ENCODE measurements at regions not wholly inside any gene's neighbourhood (a gene's known extent, or its start where the extent isn't known, plus 50 kb on each side); places are given as distances from the start of the nearest gene placed in this dataset.

- DNase-seq (ENCODE audit: low read depth): no peak
These were observed 63.0 kb downstream of the C5orf15 start for GRCh38 chr5:133905424-133905823.

- DNase-seq (ENCODE audit: low read depth): no peak
These were observed 63.8 kb downstream of the C5orf15 start for GRCh38 chr5:133904641-133905040.

DNA sequence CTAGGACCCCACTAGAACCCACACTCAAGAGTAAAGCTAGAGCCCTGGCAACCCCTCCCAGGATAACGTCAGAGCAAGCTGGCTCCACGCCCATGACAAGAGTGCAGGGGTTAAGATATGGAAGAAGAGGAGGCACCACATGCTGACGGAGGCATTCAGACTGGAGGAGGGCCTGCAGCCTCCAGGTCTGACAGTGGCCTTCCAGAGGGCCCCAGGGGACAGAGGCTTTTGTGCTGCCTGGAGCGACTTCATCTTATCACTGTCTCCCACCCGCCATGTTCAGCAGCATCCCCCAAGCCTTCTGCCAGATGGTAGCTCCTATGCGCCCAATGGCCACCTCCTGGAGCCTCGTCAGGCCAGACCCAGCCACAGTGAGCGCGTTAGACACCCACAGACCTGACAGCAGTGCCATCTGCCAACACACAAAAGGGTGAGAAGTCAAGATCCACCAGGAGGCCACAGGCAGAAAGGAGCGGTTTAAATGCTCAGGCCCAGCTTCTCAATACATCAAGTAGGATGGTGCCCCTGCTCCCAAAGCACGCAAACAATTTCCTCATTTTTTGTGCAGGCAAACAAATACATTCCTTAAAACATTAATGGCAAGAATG lies 65.8 kb downstream of the C5orf15 start:
- DNase-seq (ENCODE audit: low read depth): no peak

- DNase-seq (ENCODE audit: low read depth): no peak
These were observed 67.7 kb downstream of the C5orf15 start for GRCh38 chr5:133900534-133901270.

- no peak for DNase-seq (ENCODE audit: low read depth)
These were observed 68.9 kb downstream of the C5orf15 start for GRCh38 chr5:133899506-133899905.

GRCh38 chr5:133898440-133898839 lies 70.0 kb downstream of the C5orf15 start:
- DNase-seq (ENCODE audit: low read depth): no peak

- DNase-seq (ENCODE audit: low read depth): no peak
These were observed 71.0 kb downstream of the C5orf15 start for GRCh38 chr5:133897431-133897830.

DNA sequence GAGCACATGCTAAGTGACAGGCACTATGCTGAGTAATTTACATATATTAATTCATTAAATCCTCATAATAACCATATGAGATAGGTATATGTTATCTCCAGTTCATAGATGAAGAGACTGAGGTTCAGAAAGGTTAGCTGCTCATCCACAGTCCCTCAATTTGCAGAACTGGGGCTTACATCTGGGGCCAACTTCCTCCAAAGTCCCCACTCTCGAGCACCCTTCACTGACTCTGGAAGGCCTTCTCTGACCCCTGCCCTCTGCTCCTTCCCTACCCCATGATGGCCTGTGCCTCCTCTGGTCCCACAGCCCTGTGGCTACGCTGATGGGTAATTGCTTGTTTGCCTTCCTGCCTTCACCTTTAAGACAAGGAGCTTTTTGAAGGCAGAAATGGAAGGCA lies 71.6 kb downstream of the C5orf15 start:
- DNase-seq (ENCODE audit: low read depth): no peak

DNA sequence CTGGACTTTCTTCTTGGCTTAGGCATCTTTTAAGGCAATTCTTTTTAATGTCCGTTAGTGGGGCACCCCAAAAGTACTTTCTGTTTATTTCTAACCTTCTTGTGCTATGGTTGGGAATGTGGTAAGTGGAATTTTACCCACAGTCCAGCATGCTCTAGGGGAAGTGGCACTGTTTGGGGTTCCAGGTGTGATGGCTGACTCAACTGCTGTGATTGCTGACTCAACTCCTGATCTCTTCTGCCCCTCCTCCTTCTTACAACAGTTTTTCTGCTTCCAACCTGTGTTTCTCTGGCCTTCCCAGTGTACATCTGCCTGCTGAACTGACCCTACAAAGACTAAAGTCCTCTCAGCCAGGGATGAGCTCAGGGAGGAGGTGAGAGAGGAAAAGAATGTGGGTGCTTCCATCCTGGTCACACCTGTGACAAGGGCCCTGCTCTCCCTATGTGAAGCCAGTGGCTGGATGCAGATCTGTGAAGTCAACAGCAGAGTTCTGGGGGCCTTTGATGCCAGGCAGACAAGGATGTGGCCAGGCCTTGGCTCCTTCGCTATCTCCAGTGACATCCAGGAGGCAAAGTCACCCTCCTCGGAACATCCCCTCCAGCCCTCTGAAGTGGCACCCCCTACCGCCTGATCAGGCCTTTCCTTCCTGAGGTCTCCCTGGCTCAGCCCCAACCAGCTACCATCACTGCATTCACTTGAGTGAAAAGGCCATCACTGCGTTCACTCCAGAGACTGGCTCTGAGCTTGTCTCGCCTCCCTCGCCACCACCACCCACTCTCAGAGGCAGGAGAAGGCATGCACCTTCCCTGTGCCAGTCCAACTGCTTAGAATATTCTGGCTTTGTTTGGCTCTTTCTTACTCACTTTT lies 72.2 kb downstream of the C5orf15 start:
- no peak for DNase-seq (ENCODE audit: low read depth)

DNA sequence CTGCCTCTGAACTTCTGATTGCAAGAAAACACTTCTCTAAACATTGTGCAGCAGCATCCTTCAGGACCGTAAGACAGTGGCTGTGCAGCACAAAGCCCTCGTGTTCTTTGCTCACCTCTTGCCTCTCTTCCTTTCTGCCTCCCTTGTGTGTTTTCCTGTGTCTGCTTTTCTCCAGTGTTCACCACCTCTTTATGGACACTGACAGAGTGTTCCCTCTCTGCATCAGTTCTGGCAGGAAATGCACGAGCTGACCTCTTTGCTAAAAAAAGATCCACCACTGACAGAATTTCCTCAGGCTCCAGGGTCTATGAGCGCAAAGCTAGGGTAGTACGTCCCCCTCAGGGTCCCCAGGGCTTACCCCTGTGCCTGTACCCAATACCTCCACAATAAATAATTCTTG lies 74.3 kb downstream of the C5orf15 start:
- DNase-seq (ENCODE audit: low read depth): no peak

GRCh38 chr5:133892774-133893173 lies 75.7 kb downstream of the C5orf15 start:
- no peak for DNase-seq (ENCODE audit: low read depth)

DNA sequence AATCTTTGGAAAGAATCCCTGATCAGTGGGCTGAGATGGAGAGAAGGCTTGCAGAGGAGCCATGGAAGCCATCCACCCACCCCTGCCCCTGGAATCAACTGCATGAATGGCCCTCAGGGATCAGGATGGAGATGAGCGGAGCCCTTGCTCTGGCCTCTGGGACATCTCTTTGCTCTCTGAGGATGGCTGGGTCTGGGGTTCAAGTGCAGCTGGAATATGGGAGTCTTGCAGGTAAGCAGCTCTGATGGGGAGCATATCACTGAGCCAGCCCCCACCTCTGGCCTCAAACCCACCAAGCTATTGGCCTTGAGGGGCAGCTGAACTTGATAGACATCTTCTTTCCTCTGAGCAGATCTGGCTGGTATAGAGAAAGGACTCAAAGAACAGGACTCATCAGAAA lies 76.1 kb downstream of the C5orf15 start:
- no peak for DNase-seq (ENCODE audit: low read depth)

DNA sequence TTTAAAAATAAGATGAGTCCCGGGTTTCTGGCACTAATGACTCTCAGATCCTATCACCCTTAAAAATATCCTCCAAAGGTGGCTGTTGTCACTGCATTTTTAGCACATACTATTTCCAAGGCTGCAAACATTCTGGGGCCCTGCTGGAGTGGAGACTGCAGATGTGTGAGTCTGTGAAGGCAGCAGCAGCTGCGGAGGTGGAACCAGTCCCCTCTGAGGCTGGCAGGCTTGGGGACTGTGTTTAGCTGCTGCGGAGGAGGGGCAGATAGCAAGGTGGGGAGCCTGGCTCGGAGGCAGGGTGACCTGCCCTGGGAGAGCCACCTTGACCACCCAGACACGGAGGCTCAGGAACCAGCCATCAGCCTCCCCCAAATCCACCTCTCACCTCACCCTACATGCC lies 77.0 kb downstream of the C5orf15 start:
- DNase-seq (ENCODE audit: low read depth): no peak

- DNase-seq (ENCODE audit: low read depth): no peak
These were observed 77.6 kb downstream of the C5orf15 start for GRCh38 chr5:133890776-133891280.

- DNase-seq (ENCODE audit: low read depth): no peak
These were observed 78.1 kb downstream of the C5orf15 start for GRCh38 chr5:133890314-133890713.

- DNase-seq (ENCODE audit: low read depth): no peak
These were observed 79.0 kb downstream of the C5orf15 start for GRCh38 chr5:133889271-133889905.

DNA sequence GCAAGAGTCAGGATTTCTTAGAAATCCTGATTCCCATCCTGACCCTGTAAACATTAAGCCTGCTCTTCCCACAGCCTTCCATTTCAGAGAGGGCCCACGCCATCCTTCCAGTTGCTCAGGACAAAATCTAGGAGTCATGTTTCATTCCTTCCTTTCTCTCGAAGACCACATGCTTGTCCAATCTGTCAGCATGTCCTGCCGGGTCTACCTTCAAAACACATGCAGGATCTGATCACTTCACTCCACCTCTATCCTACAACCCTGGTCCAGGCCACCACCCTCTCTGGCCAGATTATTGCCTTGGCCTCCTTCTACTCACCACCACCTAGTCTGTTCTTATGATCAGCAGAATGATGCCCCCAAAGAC lies 79.8 kb downstream of the C5orf15 start:
- no peak for DNase-seq (ENCODE audit: low read depth)

GRCh38 chr5:133885566-133885965 lies 82.9 kb downstream of the C5orf15 start:
- no peak for DNase-seq (ENCODE audit: low read depth)

GRCh38 chr5:133884569-133885311 lies 83.7 kb downstream of the C5orf15 start:
- no peak for DNase-seq (ENCODE audit: low read depth)

- no peak for DNase-seq (ENCODE audit: low read depth)
These were observed 84.5 kb downstream of the C5orf15 start for GRCh38 chr5:133883916-133884315.

DNA sequence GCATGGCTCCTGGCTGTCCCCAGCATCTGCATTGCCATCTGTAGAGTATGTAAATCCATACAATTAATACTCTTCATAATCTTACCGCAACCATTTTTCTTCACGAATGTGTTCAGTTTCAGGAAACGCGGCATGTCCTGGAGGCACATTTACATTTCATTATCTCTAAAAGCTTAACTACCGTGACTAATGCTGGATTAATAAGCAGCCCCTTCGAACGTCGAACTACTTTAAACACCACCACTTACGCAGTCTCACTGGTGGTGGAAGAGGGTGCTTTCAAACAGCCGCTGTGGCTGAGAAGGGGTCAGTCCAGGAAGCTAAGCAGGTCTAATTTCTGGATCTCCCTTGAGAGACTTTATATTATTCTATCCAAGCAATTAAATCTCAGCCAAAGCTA lies 85.6 kb downstream of the C5orf15 start:
- DNase-seq (ENCODE audit: low read depth): no peak

DNA sequence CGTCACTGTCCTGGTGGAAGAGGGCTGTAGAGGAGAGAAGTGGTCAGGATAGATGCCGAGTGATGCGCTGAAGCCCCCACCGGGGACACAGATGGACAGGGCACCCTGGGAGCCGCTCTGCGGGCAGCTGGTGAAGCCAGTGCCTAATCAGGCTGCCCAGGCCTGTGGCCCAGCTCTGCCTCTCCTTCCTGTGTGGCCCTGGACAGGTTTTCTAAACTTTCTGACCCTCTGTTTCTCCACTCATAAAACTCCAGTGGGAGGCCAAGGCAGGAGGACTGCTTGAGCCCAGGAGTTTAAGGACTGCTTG lies 86.1 kb downstream of the C5orf15 start:
- DNase-seq (ENCODE audit: low read depth): no peak

Measured in stimulated activated CD8-positive, alpha-beta memory T cell treated with anti-CD3 and anti-CD28 coated beads, Interleukin-12 subunit alpha, Interleukin-12 subunit beta, amount 100 ng/mL, for 1 hour (primary cell).